Activated CD4-positive, alpha-beta T cell treated with anti-CD3 and anti-CD28 coated beads, Interleukin-2, amount 50 U/mL, for 24 hours (primary cell): ENCODE measurements at regions not wholly inside any gene's neighbourhood (a gene's known extent, or its start where the extent isn't known, plus 50 kb on each side); places are given as distances from the start of the nearest gene placed in this dataset.
"Not testable (repeated sequence)": the region's sequence is repeated elsewhere in the genome, so short reads cannot be mapped to it uniquely, and the experiment has no call there.

ENCODE experiments used
- DNase-seq, 2 donors: peaks; one replicate each; pipeline ENCODE4 v3.0.0-alpha.2; 2020; ENCODE audit warnings: low read depth in 1 of 2, low spot score in 1 of 2

- DNase-seq: not testable (repeated sequence)
Measured at GRCh38 chr1:99444211-99444927, 180.1 kb downstream of the PLPPR4 start.

- no peak for DNase-seq
Measured at GRCh38 chr1:99445071-99445470, 180.8 kb downstream of the PLPPR4 start.

- DNase-seq: no peak
Measured at GRCh38 chr1:99445486-99445885, 181.2 kb downstream of the PLPPR4 start.

- DNase-seq: no peak
Measured at GRCh38 chr1:99447721-99448120, 183.4 kb downstream of the PLPPR4 start.

GRCh38 chr1:99455760-99456159 is 190.2 kb upstream of the PALMD start:
- DNase-seq: no peak

GRCh38 chr1:99456536-99456935 is 189.4 kb upstream of the PALMD start:
- no peak for DNase-seq

- DNase-seq: no peak
Measured at GRCh38 chr1:99457381-99458165, 188.3 kb upstream of the PALMD start.

GRCh38 chr1:99461499-99461898 is 184.4 kb upstream of the PALMD start:
- no peak for DNase-seq

GRCh38 chr1:99464738-99465137 is 181.2 kb upstream of the PALMD start:
- no peak for DNase-seq

GRCh38 chr1:99465176-99465900 is 180.6 kb upstream of the PALMD start:
- no peak for DNase-seq

- DNase-seq: no peak
Measured at GRCh38 chr1:99467645-99468044, 178.3 kb upstream of the PALMD start.

- no peak for DNase-seq
Measured at GRCh38 chr1:99469550-99469971, 176.4 kb upstream of the PALMD start.

GRCh38 chr1:99472893-99473292 is 173.0 kb upstream of the PALMD start:
- DNase-seq: no peak

GRCh38 chr1:99474350-99474893 is 171.5 kb upstream of the PALMD start:
- no peak for DNase-seq

- no peak for DNase-seq
Measured at GRCh38 chr1:99476058-99476457, 169.9 kb upstream of the PALMD start.

GRCh38 chr1:99481391-99481996 is 164.4 kb upstream of the PALMD start:
- peak in 1 of 2 donors; percentile 21 for DNase-seq

- DNase-seq: no peak
Measured at GRCh38 chr1:99482286-99482685, 163.6 kb upstream of the PALMD start.

GRCh38 chr1:99482750-99483149 is 163.2 kb upstream of the PALMD start:
- DNase-seq: no peak

- no peak for DNase-seq
Measured at GRCh38 chr1:99490031-99490430, 155.9 kb upstream of the PALMD start.

GRCh38 chr1:99496067-99496466 is 149.8 kb upstream of the PALMD start:
- no peak for DNase-seq

GRCh38 chr1:99497690-99498089 is 148.2 kb upstream of the PALMD start:
- no peak for DNase-seq
